ENCODE measurements at regions not wholly inside any gene's neighbourhood (a gene's known extent, or its start where the extent isn't known, plus 50 kb on each side); places are given as distances from the start of the nearest gene placed in this dataset.

- no peak for TF ChIP-seq POLR2AphosphoS5 (IDR thresholded peaks at IDR 0.05; ENCODE audit: insufficient read depth, low read depth, low read length)
- no peak for TF ChIP-seq EZH2 (IDR thresholded peaks at IDR 0.05; ENCODE audit: borderline replicate concordance, low read depth, low read length, severe bottlenecking)
- no peak for TF ChIP-seq POLR2A (IDR thresholded peaks at IDR 0.05; ENCODE audit: low read depth, low read length)
- no peak for TF ChIP-seq FOS (IDR thresholded peaks at IDR 0.05; ENCODE audit: borderline replicate concordance, insufficient read depth, low read length)
- TF ChIP-seq MAX (IDR thresholded peaks at IDR 0.05; ENCODE audit: insufficient read depth, insufficient read length), result no peak
- TF ChIP-seq CTCF (IDR thresholded peaks at IDR 0.05; ENCODE audit: extremely low read depth in 1 of 2, insufficient read depth in 1 of 2, low read depth in 1 of 2, low read length in 2 of 2), result no peak
- no peak for TF ChIP-seq GATA2 (IDR thresholded peaks at IDR 0.05; ENCODE audit: insufficient read depth, insufficient read length, low read depth, low read length)
- H3K9me3 ChIP-seq (replicated peaks; ENCODE audit: control insufficient read depth, insufficient read depth, low read length), result no peaks in the 10 kb centered on the region
- FAIRE-seq (no peak), DNase-seq (ENCODE audit: low read depth, low spot score) (no peak)
- H3K79me2 ChIP-seq (ENCODE audit: control insufficient read depth, insufficient read depth, low read length), result no peaks in the 10 kb centered on the region
- BruUV-seq (replicated peaks), result no TSS peak
- H3K4me1 ChIP-seq (ENCODE audit: control insufficient read depth, extremely low read depth, insufficient read depth, low read length), result no peaks in the 10 kb centered on the region
- H4K20me1 ChIP-seq (replicated peaks; ENCODE audit: control insufficient read depth, extremely low read depth, insufficient read depth, low read length), result no peaks in the 10 kb centered on the region
- POLR2A ChIA-PET, result no interaction called here
- no peak overlapping the region for H2AFZ ChIP-seq (ENCODE audit: low read depth, low read length)
- no peak overlapping the region for H3K4me2 ChIP-seq (ENCODE audit: insufficient read depth, low read length)
- no peaks in the 10 kb centered on the region for H3K36me3 ChIP-seq (ENCODE audit: control insufficient read depth in 2 of 2, extremely low read depth in 1 of 2, insufficient read depth in 2 of 2, low read length in 2 of 2)
- intact Hi-C loops (cut with micrococcal nuclease) (no loop called here), dilution Hi-C loops (cut with MboI; ENCODE audit: extremely low pct_ligation_motif_present, low sequenced_read_pairs) (no loop called here)
- no peaks in the 10 kb centered on the region for H3K27me3 ChIP-seq (ENCODE audit: control insufficient read depth in 2 of 2, insufficient read depth in 2 of 2, low read length in 2 of 2)
- no peak overlapping the region for H3K4me3 ChIP-seq (replicated peaks in 1 of 3; ENCODE audit: insufficient read depth in 1 of 3, low read depth in 1 of 3, low read length in 3 of 3)
- no peaks in the 10 kb centered on the region for H3K9me1 ChIP-seq (replicated peaks; ENCODE audit: control insufficient read depth, extremely low read depth, insufficient read depth, low read length)
- no peak overlapping the region for H3K9ac ChIP-seq (replicated peaks; ENCODE audit: extremely low read depth, insufficient read depth, low read length)
- no peak overlapping the region for H3K27ac ChIP-seq (ENCODE audit: insufficient read depth, low read depth, low read length)
- CTCF ChIA-PET, result no interaction called here
Observed at GRCh38 chr12:24416423-24417109, 467.1 kb upstream of the SOX5 start.
